Uterus (tissue), 3 donors: ENCODE measurements at regions not wholly inside any gene's neighbourhood (a gene's known extent, or its start where the extent isn't known, plus 50 kb on each side); places are given as distances from the start of the nearest gene placed in this dataset.

Experiments used
- DNase-seq, 2 donors: peaks; one replicate each; pipeline ENCODE4 v3.0.0-alpha.2; 2019 to 2020
- H3K27ac ChIP-seq, 2 donors: fragments of 200-600 bp; sonication (generic); 1 replicate in 1 of 2; 2 replicates in 1 of 2; pipeline ENCODE4 v1.5.1; 2016 to 2018
- H3K27me3 ChIP-seq, 2 donors: fragments of 200-600 bp; sonication (generic); one replicate each; pipeline ENCODE4 v1.5.1; 2018 to 2019; ENCODE audit warnings: control low read depth in 1 of 2
- H3K36me3 ChIP-seq, 2 donors: fragments of 200-600 bp; sonication (generic); one replicate each; pipeline ENCODE4 v1.5.1; 2019; ENCODE audit warnings: control low read depth in 1 of 2
- H3K4me1 ChIP-seq, 2 donors: fragments of 200-600 bp; sonication (generic); one replicate each; pipeline ENCODE4 v1.5.1; 2018 to 2019; ENCODE audit warnings: control low read depth in 1 of 2
- H3K4me3 ChIP-seq, 2 donors: fragments of 200-600 bp; sonication (generic); 1 replicate in 1 of 2; 2 replicates in 1 of 2; pipeline ENCODE4 v1.5.1; 2018 to 2019; ENCODE audit warnings: mild to moderate bottlenecking in 1 of 2
- H3K9me3 ChIP-seq, 2 donors: fragments of 200-600 bp; sonication (generic); one replicate each; pipeline ENCODE4 v1.5.1; 2019; ENCODE audit warnings: control low read depth in 1 of 2
- CTCF ChIP-seq, 4 experiments: fragments of 200-600 bp in 2 of 4; fragments of 450-650 bp in 2 of 4; sonication (generic) in 2 of 4; IDR thresholded peaks; one replicate each; pipeline ENCODE4 v1.5.1; 2016 to 2019; ENCODE audit warnings: antibody characterized with exemption in 4 of 4, mild to moderate bottlenecking in 2 of 4, moderate library complexity in 1 of 4
- POLR2A ChIP-seq, 2 donors: fragments of 450-650 bp; IDR thresholded peaks; one replicate each; pipeline ENCODE4 v1.6.1; 2016; ENCODE audit warnings: antibody characterized with exemption in 2 of 2, mild to moderate bottlenecking in 1 of 2, moderate library complexity in 1 of 2
- intact Hi-C: fragments of 100-400 bp; cut with DNase I; formaldehyde crosslinking; loops from one replicate; pipeline ENCODE4 v1.15.1; 2023; ENCODE audit warnings: low total_unique reads
- donor health status: DM: yes; HTN: yes; CAD: no.

GRCh38 chr2:16035747-16036745, 95.7 kb downstream of the MYCN start:
- Histone ChIP-seq H3K36me3 (no peaks in the 10 kb centered on the region), H3K27me3 (no peaks in the 10 kb centered on the region), H3K4me1 (no peaks in the 10 kb centered on the region), H3K27ac (no peak overlapping the region), H3K9me3 (no peaks in the 10 kb centered on the region), H3K4me3 (no peak overlapping the region)
- no peak for DNase-seq
- TF ChIP-seq POLR2A (IDR thresholded peaks at IDR 0.05) (no peak), CTCF (IDR thresholded peaks at IDR 0.05) (no peak)
- intact Hi-C loops, result no loop called here

- Histone ChIP-seq H3K36me3 (no peaks in the 10 kb centered on the region), H3K9me3 (no peaks in the 10 kb centered on the region), H3K27ac (no peak overlapping the region), H3K27me3 (no peaks in the 10 kb centered on the region), H3K4me1 (no peaks in the 10 kb centered on the region), H3K4me3 (no peak overlapping the region)
- TF ChIP-seq POLR2A (IDR thresholded peaks at IDR 0.05) (no peak), CTCF (IDR thresholded peaks at IDR 0.05) (no peak)
- intact Hi-C loops, result no loop called here
- no peak for DNase-seq
These were observed 94.8 kb downstream of the MYCN start for GRCh38 chr2:16034975-16035746.

GRCh38 chr2:16034151-16034974, 94.0 kb downstream of the MYCN start:
- intact Hi-C loops, result no loop called here
- H3K4me3 ChIP-seq, result no peak overlapping the region
- no peaks in the 10 kb centered on the region for H3K4me1 ChIP-seq

GRCh38 chr2:16033032-16033293, 92.6 kb downstream of the MYCN start:
- intact Hi-C loops, result no loop called here
- H3K4me1 ChIP-seq, result no peaks in the 10 kb centered on the region
- H3K27ac ChIP-seq, result no peak overlapping the region
- H3K9me3 ChIP-seq, result no peaks in the 10 kb centered on the region
- DNase-seq, result no peak
- H3K4me3 ChIP-seq, result no peak overlapping the region
- H3K36me3 ChIP-seq, result no peaks in the 10 kb centered on the region
- no peaks in the 10 kb centered on the region for H3K27me3 ChIP-seq
- TF ChIP-seq POLR2A (IDR thresholded peaks at IDR 0.05) (no peak), CTCF (IDR thresholded peaks at IDR 0.05) (no peak)

More at GRCh38 chr2:16034151-16034974, 94.0 kb downstream of the MYCN start:
- Histone ChIP-seq H3K27ac (no peak overlapping the region), H3K27me3 (no peaks in the 10 kb centered on the region), H3K36me3 (no peaks in the 10 kb centered on the region), H3K9me3 (no peaks in the 10 kb centered on the region)
- no peak for TF ChIP-seq POLR2A (IDR thresholded peaks at IDR 0.05)
- TF ChIP-seq CTCF (IDR thresholded peaks at IDR 0.05), result no peak
- no peak for DNase-seq
